GM19324 (cell line): ENCODE measurements at regions not wholly inside any gene's neighbourhood (a gene's known extent, or its start where the extent isn't known, plus 50 kb on each side); places are given as distances from the start of the nearest gene placed in this dataset.
"Not testable (repeated sequence)": the region's sequence is repeated elsewhere in the genome, so short reads cannot be mapped to it uniquely, and the experiment has no call there.

Experiments
- ATAC-seq: cut with Tn5 transposase; IDR thresholded peaks from one replicate; pipeline ENCODE4 v1.9.1; 2021; ENCODE audit warnings: mild to moderate bottlenecking, moderate library complexity; ENCODE audit not compliant: unreplicated experiment, low FRiP score

DNA sequence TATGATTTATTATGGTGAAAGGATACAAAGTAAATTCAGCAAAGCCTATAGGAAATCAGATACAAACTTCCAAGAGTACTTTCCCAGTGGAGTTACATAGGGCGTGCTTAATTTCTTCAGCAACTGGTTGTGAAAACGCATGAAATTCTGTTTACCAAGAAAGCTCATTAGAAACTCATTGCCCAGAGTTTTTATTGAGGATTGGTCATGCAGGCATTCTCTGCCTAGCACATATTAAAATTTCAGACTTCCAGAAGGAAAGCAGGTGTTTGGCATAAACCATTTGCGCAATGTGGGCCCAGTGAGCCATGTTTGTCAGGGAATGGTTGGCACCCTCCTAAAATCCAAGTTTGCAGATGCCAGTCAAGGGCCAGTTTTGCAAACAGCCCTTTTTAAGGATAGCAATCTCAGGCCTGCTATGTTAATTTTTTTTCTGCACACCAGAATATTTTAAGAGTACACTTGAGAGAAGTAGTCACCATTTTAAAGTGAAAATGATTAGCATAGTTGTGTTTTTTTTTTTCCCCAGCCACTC is 311.1 kb upstream of the CHD1 start:
- no peak for ATAC-seq

DNA sequence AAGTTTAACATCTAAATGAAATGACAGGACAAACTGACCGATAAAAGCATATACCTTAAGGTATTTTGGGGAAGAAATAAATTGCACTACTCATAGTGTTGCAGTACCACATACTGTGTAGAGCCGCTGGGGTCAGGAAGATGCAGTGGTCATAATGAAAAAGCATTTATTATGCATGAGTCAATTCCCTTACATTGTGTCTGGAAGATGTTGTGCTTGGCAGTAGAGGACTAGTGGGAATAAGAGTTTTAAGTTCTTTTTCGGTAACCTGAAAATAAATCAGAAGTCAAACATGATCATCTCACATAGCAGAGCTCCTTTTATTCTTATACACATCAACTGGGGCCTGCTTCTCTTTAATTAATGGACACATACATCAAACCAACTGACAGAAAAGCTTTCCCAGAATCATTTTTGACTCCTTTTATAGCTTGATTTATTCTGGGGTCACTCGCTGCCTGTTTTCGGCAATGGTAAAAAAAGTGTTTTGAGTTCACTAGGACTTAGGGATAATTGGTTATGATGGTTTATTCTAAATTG is 262.5 kb upstream of the CHD1 start:
- no peak for ATAC-seq

DNA sequence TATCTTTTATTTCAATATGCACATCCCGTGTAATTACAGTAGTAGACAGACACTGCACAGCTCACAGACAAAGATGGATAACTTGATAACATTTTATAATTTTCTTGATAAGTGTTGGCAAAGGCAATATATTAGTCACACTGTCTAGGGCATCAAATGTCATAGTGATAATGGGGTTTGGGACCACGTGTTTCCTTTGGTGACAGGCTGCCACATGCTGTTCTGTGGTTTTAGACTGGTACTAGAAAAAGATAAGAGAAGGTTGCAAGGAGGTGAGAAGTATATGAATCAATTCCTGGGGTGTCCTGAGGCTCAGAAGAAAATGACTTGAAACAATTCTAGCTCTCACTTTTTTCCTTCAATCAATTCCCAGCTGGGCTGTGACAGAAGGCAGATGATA is 258.8 kb upstream of the CHD1 start:
- no peak for ATAC-seq

DNA sequence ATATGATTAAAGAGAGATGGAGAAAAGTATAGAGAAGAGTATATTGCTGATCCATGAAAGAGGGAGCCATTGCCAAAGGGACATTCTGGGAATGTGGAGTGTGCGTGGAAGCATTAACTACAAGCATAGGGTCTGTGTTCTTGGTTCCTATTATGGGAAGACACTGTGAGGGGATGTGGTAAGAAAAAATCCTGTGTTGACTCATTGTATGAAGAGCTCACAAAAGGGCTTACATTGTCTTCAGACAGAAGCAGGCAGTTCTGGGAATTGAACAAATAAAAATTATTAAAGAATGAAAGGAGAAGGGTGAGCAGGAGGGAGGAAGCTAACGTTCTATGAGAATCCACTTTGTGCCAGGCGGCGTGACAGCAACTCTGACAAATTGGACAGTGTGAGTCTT is 250.4 kb upstream of the CHD1 start:
- ATAC-seq = no peak

DNA sequence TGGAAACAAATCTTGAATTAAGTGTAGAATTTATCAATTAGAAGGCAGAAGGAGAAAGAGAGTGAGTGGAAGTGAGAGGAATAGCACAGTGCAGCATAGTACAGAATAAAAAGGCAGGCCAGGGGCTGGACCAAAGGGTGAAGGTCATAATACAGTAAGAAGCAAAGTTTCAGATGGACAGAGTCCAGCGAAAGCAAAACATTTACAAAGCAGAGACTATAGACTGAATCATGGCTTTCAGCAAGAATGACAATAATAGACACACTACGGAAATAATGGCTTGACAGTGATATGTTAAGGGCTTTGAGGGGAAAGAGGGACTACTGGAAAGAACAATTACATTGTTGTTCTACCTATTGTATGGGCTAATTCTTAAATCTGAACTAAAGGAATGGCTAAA is 249.0 kb upstream of the CHD1 start:
- ATAC-seq = no peak

DNA sequence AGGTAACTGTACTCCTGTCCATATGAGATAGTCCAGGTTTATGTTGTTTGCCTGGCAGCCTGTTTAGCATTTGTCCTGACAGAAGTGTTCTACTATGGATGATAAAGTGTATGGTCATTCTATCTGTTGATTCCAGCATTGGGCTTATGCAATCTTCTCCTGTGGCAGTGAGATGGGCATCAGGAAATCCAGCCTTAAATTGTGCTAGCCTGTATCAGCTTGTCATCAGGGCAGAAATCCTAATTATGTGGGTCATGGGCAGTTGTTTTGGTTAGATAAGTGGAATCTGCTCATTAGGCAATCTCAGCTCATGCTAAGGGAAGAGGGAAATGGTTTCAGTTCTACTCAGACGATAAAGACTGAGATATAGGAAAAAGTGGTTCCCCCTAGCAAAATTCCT is 247.4 kb upstream of the CHD1 start:
- ATAC-seq = no peak

DNA sequence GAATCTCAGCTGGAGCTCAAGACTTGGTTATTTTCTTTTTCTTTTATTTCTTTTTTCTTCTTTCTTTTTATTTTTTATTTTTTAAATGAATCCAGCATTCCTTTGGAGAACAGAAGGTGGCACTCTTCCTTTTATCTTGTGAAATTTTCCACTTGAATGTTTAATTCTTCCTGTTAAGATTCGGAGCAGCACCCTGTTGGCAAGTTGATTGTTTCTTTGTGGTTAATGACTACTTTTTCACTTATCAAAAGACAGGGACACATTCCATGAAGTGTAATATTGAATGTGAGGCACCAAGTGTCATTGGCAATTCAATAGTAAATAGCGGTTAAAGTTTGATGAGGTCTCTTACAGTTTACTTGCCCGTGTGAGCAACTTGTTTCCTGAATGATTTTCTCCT is 240.5 kb upstream of the CHD1 start:
- ATAC-seq = no peak

DNA sequence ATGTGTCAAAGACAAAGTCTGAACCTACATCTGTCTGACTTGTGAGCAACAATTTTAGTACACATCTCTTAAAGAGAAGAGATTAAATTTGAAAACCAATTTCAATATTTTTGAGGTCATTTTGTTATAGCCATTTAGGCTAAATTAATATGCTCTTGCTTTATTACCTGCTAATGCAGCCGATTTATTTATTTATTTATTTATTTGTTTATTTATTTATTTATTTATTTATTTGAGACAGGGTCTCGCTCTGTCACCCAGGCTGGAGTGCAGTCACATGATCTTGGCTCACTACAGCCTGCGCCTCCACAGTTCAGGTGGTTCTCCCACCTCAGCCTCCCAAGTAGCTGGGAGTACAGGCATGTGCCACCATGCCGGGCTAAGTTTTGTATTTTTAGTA is 232.7 kb upstream of the CHD1 start:
- not testable (repeated sequence) for ATAC-seq

DNA sequence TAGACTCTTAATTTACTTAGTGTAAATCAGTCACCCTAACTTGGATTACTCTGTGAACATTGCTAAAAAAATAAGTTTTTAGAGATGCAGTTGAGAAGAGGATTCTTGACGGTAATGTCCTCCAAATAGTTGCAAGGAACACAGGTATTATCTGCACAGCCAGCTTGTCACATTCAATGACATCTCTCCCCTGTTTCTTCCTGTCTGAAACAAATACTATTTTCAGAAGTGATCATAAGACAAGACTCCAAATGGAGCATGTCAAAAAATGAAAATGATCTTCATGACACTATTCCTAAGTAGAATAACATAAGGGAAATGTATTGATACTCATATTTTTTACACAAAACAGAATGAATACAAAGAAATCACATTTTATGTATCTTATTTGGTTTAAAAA is 227.9 kb upstream of the CHD1 start:
- ATAC-seq = no peak

DNA sequence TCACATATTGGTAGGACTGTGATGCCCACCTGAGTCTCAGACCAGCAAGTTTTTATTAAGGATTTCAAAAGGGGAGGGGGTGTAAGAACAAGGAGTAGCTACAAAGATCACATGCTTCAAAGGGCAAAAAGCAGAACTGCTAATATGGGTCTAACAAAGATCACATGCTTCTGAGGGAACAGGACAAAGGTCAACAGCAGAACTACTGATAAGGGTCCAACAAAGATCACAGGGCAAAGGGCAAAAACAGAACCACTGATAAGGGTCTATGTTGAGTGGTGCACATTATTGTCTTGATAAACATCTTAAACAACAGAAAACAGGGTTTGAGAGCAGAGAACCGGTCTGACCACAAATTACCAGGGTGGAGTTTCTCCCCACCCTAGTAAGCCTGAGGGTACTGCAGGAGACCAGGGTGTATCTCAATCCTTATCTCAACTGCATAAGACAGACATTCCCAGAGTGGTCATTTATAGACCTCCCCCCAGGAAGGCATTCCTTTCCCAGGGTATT is 214.5 kb upstream of the CHD1 start:
- ATAC-seq = not testable (repeated sequence)

DNA sequence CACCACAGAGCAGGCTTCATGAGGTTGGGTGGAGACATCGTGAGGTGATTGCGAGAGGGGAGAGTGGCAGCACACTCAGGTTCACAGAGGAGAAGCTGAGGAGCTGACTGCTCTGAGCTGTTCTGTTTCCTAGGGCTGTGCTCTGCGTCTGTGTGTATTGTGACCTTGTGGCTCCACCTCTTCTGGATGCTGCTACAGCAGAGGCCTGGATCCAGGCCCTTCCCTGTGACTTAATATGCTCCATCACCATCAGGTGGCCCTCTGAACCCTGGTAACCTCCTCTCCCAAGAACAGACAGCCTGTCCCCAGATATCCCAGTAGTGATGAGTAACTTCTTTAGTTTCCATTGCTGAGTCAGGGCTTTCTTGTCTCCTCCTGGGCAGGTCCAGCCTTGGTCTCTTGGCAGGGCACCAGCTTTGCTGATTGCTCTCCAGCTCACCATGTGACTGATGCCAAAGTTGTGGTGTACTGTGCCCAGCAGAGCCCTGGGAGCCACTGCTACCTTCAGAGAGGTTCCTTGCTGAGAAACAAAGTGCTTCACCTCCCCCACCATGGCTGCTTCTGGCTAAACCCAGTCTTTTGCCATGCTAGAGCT is 212.8 kb upstream of the CHD1 start:
- no peak for ATAC-seq

DNA sequence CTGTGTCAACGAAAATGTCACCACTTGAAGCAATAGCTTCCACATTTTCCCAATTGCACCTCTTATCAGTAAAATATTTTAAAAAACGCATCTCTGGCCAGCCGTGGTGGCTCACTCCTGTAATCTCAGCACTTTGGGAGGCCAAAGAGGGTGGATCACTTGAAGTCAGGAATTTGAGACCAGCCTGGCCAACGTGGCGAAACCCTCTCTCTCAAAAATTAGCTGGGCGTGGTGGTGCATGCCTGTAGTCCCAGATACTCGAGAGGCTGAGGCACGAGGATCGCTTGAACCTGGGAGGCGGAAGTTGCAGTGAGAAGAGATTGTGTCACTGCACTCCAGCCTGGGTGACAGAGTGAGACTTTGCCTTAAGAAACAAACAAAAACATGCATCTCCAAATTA is 210.1 kb upstream of the CHD1 start:
- ATAC-seq = no peak

DNA sequence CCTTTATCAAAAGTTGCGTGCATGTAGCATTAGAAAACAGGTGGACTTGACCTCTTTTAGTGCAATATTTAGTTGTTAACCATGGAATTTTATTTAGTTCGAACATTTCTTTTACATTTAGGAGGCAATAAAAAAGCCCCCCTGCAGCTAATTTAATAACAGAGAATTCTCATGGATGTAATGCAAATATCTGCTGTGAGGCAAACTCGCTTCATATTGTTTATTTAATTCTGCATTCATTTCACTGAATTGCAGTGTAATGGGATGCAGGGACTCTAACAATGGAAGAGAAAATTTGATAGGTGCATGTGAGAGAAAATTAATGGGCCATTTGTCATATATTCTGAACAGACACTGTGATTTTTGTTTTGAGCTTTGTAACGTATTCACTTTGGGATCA is 205.1 kb upstream of the CHD1 start:
- no peak for ATAC-seq

DNA sequence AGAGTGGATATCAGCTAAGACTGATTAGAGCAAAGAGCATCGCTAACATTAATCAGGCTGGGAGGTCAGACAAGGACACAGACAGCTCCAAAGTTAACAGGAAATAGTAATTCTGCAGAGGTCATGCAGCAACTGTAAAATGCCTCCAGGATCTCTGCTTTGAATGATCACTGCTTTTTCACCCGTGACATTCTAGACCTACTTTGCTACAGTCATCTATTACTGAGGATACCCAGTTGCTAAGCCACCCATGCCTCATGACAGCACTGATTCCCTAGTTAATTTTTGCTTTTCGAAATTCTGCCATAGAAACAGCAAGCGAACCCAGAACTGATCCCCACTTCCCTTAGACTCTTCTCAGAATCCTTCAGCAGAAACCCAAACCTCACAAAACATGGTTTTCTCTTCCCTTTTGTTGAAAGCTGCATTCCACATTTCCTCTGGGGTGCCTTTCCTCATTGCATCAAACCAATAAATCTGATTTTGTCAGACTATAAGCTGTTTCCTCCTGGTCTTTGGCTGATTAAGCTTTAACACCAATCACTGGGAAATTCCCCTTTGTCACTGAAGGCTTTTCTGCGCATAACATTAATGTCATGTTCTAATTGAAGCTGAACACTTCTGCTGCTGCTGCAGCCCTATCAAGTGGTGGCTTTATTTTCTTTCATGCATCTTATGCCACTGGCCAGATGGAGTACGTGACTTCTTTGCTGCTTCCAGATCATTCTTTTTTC is 201.1 kb upstream of the CHD1 start:
- ATAC-seq = no peak

DNA sequence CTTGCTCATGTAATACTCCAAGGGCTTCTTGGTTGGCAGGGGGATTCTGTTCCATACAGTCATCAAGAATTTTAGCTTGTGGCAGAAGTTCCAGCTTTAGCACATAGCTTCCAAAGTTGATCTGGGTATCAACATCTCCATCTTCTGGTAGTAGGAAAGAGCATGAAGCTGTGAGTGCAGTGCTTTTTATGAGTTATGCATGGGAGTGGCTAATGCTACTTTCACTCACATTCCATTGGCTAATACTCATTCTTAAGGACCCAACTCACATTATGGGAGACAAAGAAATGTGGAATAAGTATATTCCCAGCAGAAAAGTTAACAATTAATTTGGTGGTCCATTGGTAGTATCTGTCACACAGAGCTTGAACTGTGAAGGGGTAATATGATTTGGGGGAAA is 194.2 kb upstream of the CHD1 start:
- no peak for ATAC-seq

DNA sequence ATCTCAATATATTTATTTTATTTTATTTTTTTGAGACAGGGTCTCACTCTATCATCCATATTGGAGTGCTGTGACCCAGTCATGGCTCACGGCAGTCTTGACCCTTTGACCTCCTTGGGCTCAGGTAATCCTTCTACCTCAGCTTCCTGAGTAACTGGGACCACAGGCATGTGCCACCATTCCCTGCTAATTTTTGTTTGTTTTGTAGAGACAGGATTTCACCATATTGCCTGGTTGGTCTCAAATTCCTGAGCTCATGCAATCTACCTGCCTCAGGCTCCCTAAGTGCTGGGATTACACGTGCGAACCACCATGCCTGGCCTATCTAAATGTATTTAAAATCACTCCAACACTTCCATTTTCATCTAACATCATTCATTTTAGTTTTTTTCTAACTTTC is 190.5 kb upstream of the CHD1 start:
- no peak for ATAC-seq

DNA sequence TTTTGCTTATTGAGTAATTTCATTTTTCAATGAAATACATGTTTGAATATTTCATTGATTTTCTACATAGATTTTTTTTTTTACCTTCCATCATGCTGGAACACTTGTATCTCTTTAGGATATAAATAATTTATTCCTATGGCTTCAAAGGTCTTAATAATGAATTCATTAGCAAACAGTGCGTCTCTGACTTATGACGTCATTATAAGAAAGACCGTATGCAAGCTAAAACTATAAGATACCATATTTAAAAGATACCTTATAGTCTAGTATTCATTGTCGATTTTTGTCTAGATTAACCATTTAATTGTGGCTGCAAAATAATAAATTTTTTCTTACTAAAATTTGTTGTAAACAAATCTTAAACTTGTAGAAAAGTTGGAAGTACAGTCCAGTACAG is 187.7 kb upstream of the CHD1 start:
- no peak for ATAC-seq

DNA sequence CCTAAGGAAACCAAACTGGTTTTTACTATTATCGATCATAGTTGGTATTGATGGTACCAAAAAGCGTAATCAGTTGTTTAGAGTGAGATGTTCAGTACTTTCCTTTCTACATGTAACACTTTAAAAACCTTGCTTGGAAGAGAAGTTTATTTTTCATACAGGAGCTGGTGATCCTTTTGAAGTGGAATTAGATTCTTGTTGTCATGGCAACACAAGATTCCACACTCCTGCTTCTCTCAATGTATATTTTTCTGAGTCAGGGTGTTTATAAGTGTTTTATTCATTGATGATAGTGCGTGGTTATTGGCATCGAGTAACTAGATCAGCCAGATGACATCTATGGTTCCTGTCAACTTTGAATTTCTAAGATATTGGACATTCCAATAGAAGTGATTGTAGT is 181.1 kb upstream of the CHD1 start:
- ATAC-seq = no peak

DNA sequence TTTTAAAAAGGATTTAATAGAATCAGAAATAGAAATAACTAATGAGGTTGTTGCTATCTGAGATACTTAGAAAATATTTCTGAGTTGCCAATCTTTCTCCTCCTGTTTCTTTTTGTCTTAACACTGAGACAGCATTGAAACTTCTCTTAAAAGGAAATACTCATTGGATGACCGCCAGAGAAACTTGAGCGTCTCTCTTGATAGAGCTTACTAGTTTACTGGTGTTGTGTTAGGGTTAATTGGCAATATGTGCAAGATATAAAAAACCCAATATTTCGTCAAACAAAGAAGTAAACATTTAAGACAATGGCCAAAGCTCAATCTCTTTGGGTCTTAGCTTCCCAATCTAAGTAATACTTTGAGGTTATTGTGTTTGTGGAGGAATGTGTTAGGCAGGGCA is 176.4 kb upstream of the CHD1 start:
- no peak for ATAC-seq

DNA sequence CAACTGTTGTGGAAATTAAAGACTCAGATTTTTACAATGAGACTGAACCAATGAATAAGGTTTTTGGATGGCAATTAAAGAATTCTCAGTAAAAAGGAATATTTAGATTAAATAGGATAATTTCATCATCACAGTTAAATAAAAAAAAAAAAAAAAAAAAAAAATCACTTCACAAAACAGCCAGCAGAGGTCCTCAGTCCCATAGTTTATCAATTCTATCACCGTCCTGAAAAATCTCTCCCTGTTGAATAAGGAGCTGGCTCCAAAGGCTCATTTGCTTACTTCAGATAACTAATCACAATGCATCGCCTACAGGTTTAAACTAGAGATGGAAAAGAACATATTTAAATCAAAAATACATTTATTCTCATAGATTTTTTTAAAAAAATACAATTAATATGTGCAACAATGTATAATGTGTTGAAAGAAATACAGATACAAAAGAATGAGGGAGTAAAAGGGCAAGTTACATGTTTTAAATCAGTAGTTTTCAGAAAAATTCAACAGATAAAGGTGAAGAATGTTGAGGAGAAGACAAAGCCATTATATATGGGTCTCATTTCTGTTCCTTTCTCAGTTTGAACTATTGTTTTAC is 175.8 kb upstream of the CHD1 start:
- no peak for ATAC-seq

DNA sequence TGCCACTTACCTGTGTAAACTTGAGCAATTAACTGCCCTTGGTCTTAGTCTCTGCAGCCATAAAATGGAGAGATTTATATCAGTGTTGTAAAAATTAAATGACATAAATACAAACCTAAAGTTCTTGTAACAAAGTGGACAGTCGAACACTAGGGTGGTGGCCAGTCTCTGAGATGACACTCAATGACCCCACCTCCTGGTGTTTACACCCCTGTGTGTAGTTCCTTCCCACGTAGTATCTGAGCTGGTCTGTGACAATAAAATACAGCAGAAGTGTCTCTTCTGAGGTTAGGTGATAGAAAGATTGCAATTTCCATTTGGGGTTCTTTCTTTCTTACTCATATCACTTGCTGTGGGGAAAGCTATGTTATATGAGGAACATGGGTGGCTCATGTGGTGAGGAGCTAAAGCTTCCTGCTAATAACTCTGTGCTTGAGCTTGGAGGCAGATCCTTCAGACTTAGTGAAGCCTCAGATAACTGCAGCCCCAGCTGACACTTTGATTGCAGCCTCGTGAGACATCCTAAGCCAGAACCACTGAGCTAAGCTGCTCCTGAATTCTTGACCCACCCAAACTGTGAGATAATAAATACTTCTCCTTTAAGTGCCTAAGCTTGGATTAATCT is 173.4 kb upstream of the CHD1 start:
- no peak for ATAC-seq
